Daoy (cell line): ENCODE measurements at regions not wholly inside any gene's neighbourhood (a gene's known extent, or its start where the extent isn't known, plus 50 kb on each side); places are given as distances from the start of the nearest gene placed in this dataset.
"Not testable (repeated sequence)": the region's sequence is repeated elsewhere in the genome, so short reads cannot be mapped to it uniquely, and the experiment has no call there.

ENCODE experiments used
- DNase-seq: peaks from one replicate; pipeline ENCODE4 v3.0.0-alpha.2; 2015; ENCODE audit warnings: low read depth

DNA sequence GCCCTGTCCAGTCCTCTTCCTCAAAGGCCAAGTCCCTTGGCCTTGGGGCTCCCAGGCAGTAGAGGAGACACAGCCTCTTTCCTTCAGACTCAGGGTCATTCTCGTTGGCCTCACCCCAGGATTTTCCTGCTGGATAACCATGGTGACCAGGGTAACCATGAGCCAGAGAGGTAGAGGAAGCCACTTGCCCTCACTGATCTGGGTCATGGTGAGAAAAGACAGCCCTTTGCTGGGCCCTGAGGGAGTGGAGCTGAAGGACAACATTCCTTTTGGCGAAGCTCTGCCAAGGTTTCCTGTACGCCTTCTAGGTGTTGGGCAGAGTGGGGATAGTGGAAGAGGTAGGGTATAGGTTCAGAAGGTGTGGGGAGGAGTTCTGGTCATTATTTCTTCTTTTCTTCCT, 53.1 kb upstream of the WNT4 start:
- DNase-seq, result no peak

DNA sequence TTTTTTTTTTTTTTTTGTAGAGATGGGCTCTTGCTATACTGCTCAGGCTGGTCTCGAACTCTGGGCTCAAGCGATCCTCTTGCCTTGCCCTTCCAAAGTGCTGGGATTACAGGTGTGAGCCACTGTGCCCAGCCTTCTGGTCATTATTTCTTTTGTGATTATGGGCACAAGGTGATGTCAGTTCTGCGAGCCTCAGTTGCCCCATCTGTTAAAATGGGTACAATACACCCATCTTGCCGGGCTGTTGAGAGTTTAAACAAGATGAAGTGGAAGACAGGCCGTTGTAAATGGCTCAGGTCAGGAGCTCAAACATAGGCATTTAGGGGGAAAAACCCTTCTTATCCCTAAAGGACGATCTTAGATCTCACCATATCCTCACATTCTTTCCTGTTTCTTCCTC, 53.7 kb upstream of the WNT4 start:
- no peak for DNase-seq

DNA sequence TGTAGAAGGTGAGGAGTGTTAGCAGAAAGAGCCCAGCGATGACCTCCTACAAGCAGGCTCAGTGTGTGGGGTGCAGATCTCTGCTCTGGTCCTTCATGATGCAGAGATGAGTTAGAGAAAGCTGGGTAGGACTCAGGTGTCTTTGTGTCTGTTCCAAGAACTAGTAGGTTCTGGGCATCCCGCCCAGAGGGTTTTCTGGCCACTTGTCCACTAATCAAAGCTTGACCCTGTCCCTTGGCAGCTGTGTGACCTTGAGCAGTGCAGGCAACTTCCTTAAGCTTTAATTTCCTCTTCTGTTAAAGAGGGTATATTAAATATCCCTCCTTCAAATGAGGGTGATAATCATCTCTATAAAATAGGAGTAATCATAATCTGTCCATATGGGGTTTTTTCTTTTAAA, 54.7 kb upstream of the WNT4 start:
- no peak for DNase-seq

DNA sequence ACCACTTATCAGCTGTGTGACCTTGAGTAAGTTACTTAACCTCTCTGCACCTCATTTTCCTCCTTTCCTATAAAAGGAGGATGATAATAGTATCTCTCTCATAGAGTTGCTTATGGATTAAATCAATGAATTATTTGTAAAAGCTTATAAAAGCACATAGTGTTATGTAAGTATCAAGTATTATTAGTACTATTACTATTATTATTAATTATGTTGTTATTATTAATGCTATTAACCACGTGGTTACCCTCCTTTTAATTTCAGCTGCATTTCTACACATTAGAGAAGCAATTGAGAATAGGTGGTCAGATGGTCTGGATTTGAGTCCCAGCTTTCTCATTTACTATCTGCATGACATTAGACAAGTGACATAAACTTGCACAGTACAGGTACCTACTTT, 58.1 kb upstream of the WNT4 start:
- DNase-seq, result no peak

DNA sequence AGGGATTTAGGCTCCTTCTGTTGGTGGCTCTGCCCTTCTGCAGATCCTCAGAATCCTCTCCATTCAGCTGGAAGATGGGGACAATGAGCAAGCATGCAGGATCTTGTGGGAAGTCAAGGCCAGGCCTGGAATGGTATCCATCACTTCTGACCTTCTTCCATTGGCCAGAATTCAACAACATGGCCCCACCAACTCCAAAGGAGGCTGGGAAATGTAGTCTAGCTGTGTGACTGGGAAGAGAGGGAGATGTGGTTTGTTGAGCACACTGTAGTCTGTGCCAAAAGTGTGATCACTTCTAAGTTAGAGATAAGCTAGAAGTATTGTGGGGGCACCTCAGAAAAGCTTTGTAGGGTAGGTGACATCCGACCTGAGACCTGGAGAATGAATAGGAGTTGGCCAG, 60.4 kb upstream of the WNT4 start:
- no peak for DNase-seq

DNA sequence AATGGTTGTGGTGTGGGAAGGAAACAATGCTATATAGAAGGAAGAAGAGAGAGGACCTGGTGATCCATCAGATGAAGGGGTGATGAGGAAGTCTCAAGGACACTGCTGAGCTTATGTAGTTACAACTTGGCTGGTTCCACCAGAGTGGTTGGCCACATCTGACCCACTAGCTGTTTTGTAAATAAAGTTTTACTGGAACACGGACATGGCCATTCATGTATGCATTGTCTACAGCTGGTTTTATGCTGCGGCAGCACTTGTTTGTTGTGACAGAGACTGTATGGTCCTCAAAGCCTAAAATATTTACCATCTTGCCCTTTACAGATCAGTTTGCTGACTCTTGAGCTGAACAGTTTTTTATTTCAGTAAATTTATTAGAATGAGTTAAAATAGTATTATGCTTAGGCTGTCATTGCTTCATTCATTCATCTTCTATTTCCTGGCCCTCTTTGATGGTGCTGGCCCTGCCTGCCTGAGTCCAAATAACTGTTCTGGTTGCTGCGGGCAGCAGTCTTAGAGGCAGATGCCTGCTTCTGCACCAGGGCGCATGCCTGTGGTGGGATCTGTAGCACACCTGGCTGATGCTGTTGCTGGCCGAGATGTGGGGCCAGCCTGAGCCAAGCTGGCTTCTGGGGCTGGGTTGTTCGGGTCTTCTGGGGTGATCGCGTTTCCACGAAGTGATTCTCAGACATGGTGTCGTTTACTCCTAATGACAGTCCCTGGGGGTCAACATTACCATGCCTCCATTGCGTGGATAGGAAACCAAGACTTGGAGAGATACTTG, 61.4 kb upstream of the WNT4 start:
- DNase-seq, result no peak

DNA sequence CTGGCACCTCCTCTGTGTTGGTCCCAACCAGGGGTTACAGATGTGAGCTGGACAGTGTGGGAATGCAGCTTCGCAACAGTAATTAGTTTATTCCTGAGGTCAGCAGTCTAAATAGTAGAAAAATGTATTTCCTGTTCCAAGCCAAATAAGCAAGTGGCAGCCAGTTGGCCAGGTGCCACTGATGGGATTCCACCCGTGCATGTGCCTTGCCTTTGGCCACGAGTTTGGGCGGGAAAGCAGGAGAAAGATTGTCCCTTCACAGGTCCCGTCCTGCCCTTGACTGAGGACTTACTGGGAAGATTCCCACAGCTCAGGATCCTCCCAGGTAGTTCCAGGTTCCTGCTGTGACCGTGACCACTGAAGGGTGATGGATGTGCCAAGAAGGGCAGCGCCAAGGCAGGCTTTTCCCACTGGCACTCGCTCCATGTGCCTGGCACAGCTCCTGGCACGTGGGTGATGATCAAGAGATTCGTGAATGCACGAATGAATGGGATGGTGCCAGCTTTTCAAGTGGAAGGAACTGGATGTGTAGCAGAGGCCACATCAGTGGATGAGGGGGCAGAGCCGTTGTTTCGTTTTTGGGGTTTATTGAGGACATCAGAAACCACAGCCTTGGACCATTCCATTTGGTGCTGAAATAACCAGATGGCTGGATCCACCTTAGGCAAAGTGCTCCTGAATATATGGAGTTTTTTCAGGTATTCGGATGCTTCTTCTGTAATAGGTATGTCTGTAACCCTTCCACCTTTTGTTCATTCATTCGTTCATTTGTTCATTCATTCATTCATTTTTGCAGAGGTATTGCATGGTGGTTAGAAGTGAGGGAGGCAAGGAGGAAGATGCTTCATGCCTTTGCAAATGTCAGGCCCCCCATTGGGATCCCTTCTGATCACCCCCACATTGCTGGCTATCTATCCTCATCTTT, 62.4 kb upstream of the WNT4 start:
- peak; percentile 53 for DNase-seq

DNA sequence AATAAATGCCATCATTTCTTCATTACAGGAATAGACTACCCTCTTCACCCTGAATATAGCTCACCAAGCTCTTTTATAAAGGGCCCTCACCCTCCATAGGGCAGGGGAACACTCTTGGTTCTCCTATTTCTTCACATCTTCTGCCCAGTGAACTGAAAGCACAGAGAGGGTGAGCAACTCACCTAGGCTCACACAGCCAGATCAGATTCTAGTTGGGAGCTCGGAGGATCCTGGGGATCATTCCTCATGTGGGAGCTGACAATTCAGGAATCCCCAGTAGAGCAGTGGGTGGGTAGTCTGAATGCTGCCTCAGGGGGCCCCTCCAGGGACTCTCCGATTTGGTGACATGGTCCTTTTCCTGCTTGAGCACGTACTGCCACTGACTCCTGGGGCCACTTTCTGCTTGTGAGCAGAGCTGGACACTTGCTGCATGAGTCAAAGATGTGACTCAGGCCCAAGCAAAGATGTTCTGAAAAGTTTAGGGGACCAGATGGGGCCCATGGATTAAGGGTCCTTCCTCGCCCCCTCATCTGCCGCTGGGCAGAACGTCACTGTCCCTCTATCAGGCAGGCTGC, 63.7 kb upstream of the WNT4 start:
- no peak for DNase-seq

DNA sequence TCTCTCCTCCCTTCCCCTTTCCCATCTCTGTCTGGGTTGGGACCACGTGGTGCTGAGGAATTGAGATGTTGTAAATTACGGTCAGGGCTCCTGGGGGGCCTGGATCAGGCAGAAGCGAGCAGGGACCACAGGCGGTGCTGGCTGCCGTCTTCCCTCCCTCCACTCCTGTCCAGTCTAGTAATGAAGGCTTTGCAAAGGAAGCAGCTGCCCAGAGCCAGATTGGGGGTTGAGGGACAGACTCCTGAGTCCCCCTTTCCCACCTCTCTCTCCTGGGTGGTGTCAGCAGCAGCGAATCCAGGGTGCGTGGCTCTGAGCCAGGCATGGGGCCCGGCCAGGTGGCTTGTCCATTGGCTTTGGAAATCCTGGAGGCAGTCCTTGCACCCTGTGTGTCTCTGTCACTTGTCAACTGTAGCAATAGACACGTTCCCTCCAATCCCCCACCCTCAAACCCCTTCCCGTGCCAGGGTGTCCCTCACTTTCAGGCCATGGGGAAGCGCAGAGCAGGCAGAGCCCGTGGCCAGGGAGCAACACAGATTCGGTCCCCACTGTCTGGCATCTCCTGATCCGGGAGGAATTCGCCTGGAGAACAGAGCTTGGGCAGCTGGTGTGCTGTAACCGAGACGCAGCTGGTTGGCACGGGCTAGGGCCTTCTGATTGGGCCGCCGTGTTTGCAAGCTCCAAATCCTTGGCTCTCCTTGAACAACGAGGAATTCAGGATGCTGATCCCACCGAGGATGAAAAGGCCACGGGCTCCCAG, 64.8 kb upstream of the WNT4 start:
- DNase-seq, result no peak

DNA sequence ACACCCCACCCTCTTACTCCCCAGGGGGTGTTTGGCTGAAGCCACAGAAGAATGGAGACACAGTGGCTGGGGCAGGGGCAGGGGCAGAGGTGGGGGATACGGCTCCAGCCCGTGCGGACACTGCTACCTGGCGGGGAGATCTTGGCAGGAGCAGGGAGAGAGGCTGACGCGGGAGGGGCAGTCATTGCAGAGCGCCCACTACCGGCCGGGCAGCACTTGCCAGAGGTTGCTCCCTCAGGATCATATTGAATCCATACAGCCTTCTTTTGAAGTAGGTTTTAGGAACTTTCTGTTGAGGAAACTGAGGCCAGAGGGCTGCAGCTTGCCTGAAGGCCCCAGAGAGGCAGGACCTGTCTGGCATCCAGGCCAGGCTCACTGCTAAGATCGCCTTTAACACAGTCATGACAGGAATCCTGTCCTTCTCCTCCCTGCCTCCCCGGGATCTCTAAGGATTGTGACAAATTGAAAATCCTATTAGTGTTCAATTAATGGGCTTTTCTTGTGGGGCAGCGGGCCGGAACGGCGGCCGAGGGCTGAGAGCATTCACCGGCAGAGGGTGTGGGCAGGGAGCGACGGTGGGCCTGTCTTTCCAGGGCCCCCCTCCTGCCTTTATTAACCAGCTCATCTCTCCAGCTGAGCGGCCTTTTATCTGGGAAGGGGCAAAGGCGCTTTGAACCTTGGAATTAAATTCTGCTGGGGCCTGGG, 65.5 kb upstream of the WNT4 start:
- no peak for DNase-seq

DNA sequence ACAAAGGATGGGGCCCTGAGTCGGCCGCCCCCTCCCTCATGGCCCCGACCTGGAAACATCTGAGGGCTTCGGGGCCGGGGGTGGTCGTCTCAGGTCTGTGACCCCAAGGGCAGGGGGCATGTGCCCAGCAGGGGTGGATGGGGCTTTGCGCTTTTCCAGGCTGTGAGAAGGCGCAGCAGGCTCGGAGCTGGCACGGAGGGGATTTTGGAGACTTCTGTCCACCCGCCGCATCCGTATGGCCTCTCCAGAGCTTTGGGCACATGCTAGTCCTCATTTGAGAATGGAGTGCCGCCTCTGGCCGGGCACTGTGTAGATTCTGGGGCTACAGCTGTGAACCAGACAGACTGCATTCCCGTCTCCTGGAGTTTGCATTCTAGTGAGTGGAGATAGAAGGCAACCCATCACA, 66.1 kb upstream of the WNT4 start:
- no peak for DNase-seq

DNA sequence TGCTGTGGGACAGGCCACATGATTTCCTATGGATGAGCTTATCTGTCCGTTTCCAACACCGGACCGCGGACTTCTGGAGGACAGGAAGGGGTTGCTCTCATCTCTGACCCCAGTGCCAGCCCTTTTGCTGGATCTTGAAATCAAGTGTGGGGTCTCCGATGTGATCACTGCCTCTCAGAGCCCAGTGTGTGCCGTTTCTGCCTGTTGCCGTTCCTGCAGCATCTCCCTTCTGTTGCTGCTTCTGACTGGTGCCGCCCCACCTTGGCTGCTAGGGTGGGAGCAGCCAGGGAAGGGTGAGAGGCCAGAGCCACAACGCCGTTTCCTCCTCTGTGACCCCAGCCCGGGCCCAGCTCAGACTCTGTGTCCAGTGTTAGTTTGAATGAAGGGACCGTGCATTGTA, 67.3 kb upstream of the WNT4 start:
- DNase-seq, result no peak

DNA sequence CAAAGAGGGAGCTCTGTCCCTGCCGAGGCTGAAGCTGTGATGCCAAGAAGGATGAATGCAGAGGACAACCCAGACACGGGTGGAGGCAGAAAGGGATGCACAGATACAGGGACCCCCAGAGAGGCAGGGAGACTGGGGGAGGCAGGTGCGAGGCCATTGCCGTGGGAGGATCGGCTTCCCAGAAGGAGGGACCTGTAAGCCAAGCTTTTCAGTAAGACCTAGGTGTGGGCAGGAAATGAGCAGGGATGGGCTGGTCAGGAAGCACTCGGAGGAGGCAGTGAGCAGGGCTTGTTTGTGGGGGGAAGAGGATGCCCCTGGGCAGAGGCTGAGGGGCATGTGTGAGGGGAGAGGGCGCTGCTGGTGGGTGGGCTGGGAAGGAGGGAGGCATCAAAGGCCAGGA, 67.7 kb upstream of the WNT4 start:
- DNase-seq, result no peak

DNA sequence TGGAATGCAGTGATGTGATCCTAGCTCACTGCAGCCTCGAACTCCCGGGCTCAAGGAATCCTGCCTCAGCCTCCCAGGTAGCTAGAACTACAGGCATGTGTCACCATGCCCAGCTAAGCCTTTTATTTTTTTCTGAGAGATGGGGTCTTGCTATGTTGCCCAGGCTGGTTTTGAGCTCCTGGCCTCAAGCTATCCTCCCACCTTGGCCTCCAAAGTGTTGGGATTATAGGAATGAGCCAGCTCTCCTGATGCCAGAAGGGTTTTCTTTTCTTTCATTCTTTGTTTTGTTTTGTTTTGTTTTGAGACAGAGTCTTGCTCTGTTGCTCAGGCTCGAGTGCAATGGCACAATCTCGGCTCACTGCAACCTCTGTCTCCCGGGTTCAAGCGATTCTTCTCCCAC, 68.6 kb upstream of the WNT4 start:
- DNase-seq, result not testable (repeated sequence)

DNA sequence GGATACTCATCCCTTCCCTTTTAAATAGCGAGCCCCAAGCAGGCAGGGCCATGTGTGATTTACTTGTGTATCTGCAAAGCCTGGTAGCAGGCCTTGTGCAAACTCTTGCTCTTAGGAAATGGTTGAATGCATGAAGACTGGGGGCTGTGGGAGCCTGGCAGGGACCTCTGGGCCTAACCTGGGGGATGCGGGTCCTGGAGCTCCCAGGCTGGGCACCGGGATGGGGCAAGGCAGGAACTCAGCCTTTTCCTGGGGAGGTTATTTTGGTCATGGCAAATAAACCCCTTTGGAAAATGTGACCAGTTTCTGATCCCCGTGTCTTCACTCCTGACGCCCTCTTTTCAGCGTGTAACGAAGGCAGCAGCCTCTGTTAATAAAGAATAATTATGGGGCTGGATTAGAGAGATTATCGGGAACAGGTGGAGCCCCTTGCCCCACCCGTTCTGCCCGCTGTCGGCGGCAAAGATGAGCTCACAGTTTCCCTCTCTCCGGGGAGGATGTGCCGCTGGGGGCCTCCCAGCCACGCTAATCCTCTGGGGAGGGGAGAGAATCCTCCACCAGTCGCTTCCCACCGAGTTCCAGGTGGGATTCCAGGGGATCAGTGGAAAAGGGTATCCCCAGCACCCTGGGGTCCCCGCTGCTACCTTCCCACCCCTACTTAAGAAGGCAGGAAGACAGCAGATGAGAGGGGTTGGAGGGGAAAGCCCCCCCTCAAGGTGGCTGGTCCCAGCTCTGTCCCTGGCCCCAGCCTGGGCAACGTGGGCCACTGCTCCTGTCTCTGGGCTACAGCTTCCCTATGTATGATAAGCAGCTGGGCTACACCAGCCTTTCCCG, 69.7 kb upstream of the WNT4 start:
- no peak for DNase-seq

DNA sequence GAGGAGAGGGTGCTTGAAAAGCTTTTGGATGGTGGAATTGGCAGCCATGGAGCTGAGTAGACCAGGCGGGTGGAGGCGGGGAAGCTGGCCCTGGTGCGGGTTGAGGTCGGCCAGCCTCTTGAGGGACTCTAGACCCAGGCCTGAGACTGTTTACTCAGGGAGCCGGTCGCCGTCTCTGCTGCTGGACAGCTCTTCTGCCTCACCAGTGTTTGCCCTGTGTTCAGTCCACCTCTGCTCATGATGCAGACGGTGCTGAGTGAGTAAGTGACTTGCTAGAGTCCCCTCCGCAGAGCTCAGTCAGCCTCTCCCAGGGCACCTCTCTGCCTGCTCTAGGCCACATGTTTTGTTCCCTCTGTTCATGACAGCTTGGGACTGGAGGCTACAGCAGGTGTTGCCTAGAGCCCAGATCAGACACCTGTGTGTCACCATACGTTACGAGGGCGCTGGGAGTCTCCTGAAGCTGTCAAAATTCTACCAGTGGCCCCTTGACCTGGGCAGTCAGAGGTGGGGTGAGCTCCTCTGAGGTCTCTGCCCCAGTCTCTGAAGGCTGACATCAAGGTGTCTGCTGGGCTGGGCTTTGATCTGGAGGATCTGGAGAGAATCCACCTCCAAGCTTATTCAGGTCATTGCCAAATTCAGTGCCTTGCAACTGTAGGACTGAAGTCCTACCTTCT, 73.5 kb upstream of the WNT4 start:
- no peak for DNase-seq

DNA sequence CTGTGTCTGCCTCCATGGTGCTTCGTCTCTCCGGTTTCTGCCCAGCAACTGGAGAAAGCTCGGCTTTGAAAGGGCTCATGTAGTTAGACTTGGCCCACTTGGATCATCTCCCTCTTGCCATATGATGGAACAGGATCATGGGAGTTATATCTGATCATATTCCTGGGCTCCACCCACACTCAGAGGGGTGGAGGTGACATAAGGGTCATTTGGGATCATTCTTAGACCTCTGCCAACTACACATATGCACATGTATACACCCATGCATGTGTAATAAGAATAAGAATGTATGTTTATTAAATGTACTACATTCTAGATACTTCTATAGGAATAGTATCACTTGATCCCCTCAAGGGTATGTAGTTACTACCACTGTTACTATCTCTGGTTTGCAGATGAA, 74.1 kb upstream of the WNT4 start:
- DNase-seq, result no peak

DNA sequence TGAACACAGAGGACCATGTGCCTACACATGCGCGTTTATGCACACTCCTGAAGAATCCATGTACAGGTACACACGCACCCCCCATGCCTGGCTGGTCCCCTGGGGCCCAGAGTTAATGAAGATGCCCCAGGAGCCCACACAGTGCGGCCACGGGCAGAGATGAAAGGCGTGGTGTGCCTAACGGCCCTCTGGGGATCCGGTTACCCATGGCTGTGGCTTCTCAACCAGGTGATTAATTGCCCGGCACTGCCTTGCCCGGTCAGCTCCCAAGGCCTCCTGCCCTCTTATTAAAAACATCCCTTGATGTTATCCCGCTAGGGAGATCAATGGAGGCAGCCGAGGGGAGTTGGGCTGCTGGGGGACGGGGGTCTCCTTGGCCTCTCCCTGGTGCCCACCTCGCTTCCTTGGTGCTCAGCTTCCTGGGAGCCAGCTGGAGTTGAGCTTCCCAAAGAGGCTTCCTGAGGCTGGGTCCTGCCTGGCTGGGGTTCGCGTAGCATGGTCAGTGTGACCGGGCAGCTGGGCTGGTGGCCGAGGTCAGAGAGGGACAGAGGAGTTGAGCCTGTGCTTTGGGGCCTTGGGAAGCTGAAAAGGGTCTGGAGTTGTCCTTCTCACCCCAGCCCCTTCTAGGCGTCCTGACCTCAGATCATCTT, 75.0 kb upstream of the WNT4 start:
- no peak for DNase-seq

DNA sequence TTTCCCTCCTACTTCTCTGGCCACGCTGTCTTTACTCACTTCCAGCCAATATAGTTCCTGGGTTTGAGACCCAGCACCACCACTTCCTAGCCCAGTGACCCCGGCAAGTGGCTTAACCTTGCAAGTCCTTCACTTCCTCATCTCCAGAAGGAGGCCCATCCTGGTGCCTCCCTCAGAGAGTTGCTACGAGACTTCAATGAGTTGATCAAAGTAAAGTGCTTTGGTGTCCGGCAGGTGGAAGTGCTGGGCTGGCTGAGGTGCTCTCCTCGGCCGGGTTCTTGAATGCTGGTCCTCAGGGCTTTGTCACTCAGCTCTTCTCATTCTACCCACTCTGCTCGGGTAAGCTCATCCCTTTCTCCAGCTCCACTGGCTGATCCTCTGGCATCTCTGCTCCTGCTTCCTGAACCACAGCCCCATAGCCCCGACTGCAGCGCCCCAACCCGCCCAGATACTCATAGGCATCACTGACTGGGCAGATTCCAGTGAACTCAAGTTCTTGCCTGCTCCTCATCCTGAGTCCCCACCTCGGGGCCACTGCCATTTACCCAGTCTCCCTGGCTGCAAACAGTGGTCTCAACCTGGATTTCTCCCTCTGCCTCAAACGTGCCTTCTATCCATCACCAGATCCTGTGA, 75.8 kb upstream of the WNT4 start:
- no peak for DNase-seq
